Right cardiac atrium (tissue), 5 donors: ENCODE measurements at regions not wholly inside any gene's neighbourhood (a gene's known extent, or its start where the extent isn't known, plus 50 kb on each side); places are given as distances from the start of the nearest gene placed in this dataset.
A peak's percentile ranks its signal among the peaks of the same experiment; 100 is the strongest.
"Not testable (repeated sequence)": the region's sequence is repeated elsewhere in the genome, so short reads cannot be mapped to it uniquely, and the experiment has no call there.

Source experiments
- ATAC-seq, 2 donors: fragments of 200-7000 bp; cut with Tn5 transposase; one replicate each; pipeline versions ENCODE4 v1.8.0 to v1.9.1; 2020; ENCODE audit warnings: moderate library complexity in 2 of 2, mild to moderate bottlenecking in 1 of 2
- DNase-seq, 3 donors: peaks; one replicate each; pipeline ENCODE4 v3.0.0-alpha.2; 2020
- H3K27ac ChIP-seq: one replicate; pipeline ENCODE4 v1.5.1; 2013; ENCODE audit warnings: mild to moderate bottlenecking, low read length, control low read depth, moderate library complexity
- H3K27me3 ChIP-seq: one replicate; pipeline ENCODE4 v1.6.1; 2013; ENCODE audit not compliant: control insufficient read depth, insufficient read depth
- H3K4me1 ChIP-seq: one replicate; pipeline ENCODE4 v1.6.1; 2013; ENCODE audit warnings: low read length; ENCODE audit not compliant: control insufficient read depth, insufficient read depth
- H3K4me3 ChIP-seq: one replicate; pipeline ENCODE4 v1.5.1; 2013; ENCODE audit warnings: low read length, control low read depth
- H3K9me3 ChIP-seq: one replicate; pipeline ENCODE4 v1.6.1; 2013; ENCODE audit warnings: low read length; ENCODE audit not compliant: control insufficient read depth
- WGBS: extraction: QIAGEN DNeasy Blood & Tissue Kit; methylation state at CpG from one replicate; pipeline ENCODE4 v1.1.7; 2013; 5-methylcytosine and 5-hydroxymethylcytosine counted together
- intact Hi-C, 4 donors: fragments of 100-400 bp; cut with DNase I; formaldehyde crosslinking; loops; one replicate each; pipeline versions ENCODE4 v1.11.0 to v1.14.0; 2022 to 2023
- donor health status: healthy with polysubstance abuse.
- donor health status: DM: no; HTN: yes; CAD: no.
- donor health status: DM: no; HTN: no; CAD: no.
- donor health status: DM: no; HTN: yes; CAD: no; lungs with severe emphysema.
- donor health status: DM: yes; HTN: yes; CAD: no.

DNA sequence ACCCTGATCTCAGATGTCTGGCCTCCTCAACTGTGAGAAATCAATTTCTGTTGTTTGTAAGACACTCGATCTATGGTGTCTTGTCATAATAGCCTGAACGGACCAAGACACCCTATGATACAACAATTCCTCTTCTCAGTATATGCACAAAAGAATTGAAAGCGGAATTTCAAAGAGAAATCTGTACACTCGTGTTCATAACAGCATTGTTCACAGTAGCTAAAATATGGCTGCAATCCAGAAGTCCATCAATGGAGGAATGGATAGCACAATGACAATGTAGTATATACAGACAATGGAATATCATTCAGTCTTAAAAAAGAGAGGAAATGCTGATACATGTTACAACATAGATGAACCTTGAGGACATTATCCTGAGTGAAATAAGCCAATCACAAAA is 354.6 kb downstream of the SFMBT2 start:
- ATAC-seq (no peak), DNase-seq (no peak)
- Histone ChIP-seq H3K27me3 (no peaks in the 10 kb centered on the region), H3K27ac (no peak overlapping the region), H3K9me3 (no peaks in the 10 kb centered on the region), H3K4me1 (no peaks in the 10 kb centered on the region), H3K4me3 (no peak overlapping the region)
- WGBS, result 81% methylated on average over 4 of the region's 4 CpGs
- intact Hi-C loops, result no loop called here

DNA sequence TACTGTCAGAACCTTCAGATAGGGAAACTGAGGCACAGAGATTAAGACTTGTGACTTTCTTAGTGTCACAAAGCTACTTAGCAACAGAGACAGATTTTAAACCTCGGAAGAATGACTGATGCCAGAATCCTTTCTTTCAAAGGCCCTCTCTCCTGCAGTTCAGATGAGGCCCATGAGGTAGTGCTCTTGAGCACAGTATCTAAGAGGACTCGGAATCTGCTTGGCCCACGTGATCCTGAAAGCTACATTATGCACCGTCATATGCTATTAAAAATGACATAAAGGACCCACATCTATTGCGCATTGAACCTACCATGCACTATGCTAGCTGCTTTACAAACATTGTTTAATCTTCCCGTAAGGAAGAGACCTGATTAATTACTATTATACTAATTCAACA is 355.9 kb downstream of the SFMBT2 start:
- Histone ChIP-seq H3K9me3 (no peaks in the 10 kb centered on the region), H3K27ac (no peak overlapping the region), H3K4me3 (no peak overlapping the region), H3K27me3 (no peaks in the 10 kb centered on the region), H3K4me1 (no peaks in the 10 kb centered on the region)
- intact Hi-C loops, result no loop called here
- DNase-seq (no peak), ATAC-seq (no peak)
- 60% methylated on average over 6 of the region's 6 CpGs for WGBS

- DNase-seq, result no peak
- Histone ChIP-seq H3K27ac (no peak overlapping the region), H3K4me1 (no peaks in the 10 kb centered on the region), H3K4me3 (no peak overlapping the region), H3K9me3 (no peaks in the 10 kb centered on the region), H3K27me3 (no peaks in the 10 kb centered on the region)
- 80% methylated on average over 3 of the region's 3 CpGs for WGBS
- intact Hi-C loops, result no loop called here
- no peak for ATAC-seq
Observed at GRCh38 chr10:7053195-7053594, 357.6 kb downstream of the SFMBT2 start.

DNA sequence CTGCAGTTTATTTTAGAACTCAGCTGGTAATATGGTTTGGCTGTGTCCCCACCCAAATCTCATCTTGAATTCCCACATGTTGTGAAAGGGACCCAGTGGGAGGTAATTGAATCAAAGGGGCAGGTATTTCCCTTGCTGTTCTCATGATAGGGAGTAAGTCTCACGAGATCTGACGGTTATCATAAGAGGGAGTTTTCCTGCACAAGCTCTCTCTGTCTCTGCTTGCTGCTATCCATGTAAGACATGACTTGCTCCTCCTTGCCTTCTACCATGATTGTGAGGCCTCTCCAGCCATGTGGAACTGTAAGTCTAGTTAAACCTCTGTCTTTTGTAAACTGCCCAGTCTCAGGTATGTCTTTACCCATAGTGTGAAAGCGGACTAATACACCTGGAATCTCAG is 360.8 kb downstream of the SFMBT2 start:
- H3K4me3 ChIP-seq, intact Hi-C loops, H3K4me1 ChIP-seq, H3K9me3 ChIP-seq, DNase-seq, H3K27ac ChIP-seq, ATAC-seq, H3K27me3 ChIP-seq: not testable (repeated sequence)
- 84% methylated on average over 3 of the region's 3 CpGs for WGBS

GRCh38 chr10:7048061-7048460 is 362.8 kb downstream of the SFMBT2 start:
- ATAC-seq, result no peak
- intact Hi-C loops, result no loop called here
- no peak for DNase-seq
- WGBS, result 63% methylated on average over 6 of the region's 6 CpGs
- Histone ChIP-seq H3K4me1 (no peaks in the 10 kb centered on the region), H3K27me3 (no peaks in the 10 kb centered on the region), H3K9me3 (no peaks in the 10 kb centered on the region), H3K27ac (no peak overlapping the region), H3K4me3 (no peak overlapping the region)

- H3K4me1 ChIP-seq, result no peaks in the 10 kb centered on the region
- H3K9me3 ChIP-seq, result no peaks in the 10 kb centered on the region
- H3K27me3 ChIP-seq, result no peaks in the 10 kb centered on the region
- intact Hi-C loops, result no loop called here
- 65% methylated on average over 2 of the region's 2 CpGs for WGBS
- no peak overlapping the region for H3K27ac ChIP-seq
- H3K4me3 ChIP-seq, result no peak overlapping the region
- no peak for DNase-seq
- ATAC-seq, result no peak
Observed at GRCh38 chr10:7046615-7047014, 364.2 kb downstream of the SFMBT2 start.

GRCh38 chr10:7045891-7046599 is 364.8 kb downstream of the SFMBT2 start:
- Histone ChIP-seq H3K4me3 (no peak overlapping the region), H3K27ac (no peak overlapping the region), H3K9me3 (no peaks in the 10 kb centered on the region), H3K27me3 (no peaks in the 10 kb centered on the region), H3K4me1 (no peaks in the 10 kb centered on the region)
- no peak for ATAC-seq
- whole genome bisulfite sequencing, result 75% methylated on average over 4 of the region's 4 CpGs
- intact Hi-C loops, result no loop called here
- DNase-seq, result no peak

DNA sequence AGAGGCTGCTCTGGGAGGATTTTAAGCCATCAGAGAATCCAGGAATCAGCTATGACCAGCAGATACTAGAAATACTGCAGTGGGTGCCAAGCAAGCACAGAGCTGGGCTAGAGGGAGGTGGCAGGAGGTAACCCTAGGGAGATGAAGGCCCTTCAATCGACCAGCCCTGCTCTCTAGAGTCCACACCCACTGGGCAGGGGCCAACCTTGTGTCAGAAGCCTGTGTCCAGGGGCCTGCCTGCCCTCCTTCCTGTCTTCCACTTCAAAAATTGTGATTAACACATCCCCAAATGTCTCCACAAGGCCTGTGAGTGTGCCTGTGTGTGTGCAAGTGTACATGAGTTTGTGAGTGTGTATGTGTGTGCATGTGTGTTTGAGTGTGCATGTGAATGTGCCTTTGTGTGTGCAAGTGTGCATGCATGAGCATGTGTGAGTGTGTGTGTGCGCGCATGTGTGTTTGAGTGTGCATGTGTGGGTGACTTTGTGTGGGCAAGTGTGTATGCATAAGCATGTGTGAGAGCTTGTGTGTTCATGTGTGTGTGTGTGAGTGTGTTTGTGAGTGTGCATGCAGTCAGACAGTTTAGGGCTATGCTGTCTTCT is 367.7 kb downstream of the SFMBT2 start:
- H3K9me3 ChIP-seq, result no peaks in the 10 kb centered on the region
- intact Hi-C loops, result no loop called here
- ATAC-seq (no peak), DNase-seq (peak in 1 of 3 donors; percentile 47)
- no peaks in the 10 kb centered on the region for H3K4me1 ChIP-seq
- 66% methylated on average over 3 of the region's 3 CpGs for WGBS
- H3K27ac ChIP-seq, result no peak overlapping the region
- no peaks in the 10 kb centered on the region for H3K27me3 ChIP-seq
- H3K4me3 ChIP-seq, result no peak overlapping the region

DNA sequence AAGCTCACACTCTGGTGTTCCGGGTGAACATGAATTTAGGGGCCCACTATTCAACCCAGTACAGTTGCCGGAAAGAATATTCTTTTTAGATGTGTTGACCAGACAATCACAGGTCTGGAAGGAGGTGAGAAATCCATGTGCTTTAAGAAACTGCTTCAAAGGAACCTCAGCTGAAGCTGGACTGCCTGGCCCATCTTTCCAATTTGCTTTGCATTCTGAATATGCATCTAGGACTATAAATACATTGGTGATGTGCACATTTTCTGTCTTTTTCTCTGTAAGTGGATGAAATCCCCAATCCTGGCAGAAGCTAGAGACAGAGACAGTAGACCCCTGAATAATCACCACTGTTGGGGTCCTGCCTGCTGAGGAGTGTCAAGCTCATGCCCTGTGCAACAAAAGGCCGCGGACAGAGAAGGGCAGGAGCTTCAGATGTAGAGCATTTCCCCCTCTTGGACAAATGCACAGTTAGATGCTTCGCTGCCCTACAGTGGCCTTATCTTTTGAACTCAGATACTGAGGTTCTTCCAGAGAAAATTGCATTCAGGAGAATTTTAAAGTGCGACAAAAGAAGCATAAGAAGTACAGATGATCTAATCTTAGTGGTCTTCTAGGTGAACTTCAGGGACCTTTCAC is 368.3 kb downstream of the SFMBT2 start:
- WGBS, result 81% methylated on average over 6 of the region's 6 CpGs
- intact Hi-C loops, result no loop called here

GRCh38 chr10:7042000-7042399 is 368.8 kb downstream of the SFMBT2 start:
- 74% methylated on average over 4 of the region's 4 CpGs for WGBS
- ATAC-seq, result no peak
- Histone ChIP-seq H3K27me3 (no peaks in the 10 kb centered on the region), H3K4me3 (no peak overlapping the region), H3K9me3 (no peaks in the 10 kb centered on the region), H3K27ac (no peak overlapping the region), H3K4me1 (no peaks in the 10 kb centered on the region)
- DNase-seq, result no peak
- intact Hi-C loops, result no loop called here

More for the DNA sequence above, 368.3 kb downstream of the SFMBT2 start:
- H3K4me1 ChIP-seq, result no peaks in the 10 kb centered on the region
- no peak overlapping the region for H3K27ac ChIP-seq
- H3K9me3 ChIP-seq, result no peaks in the 10 kb centered on the region
- ATAC-seq (no peak), DNase-seq (no peak)
- no peaks in the 10 kb centered on the region for H3K27me3 ChIP-seq
- no peak overlapping the region for H3K4me3 ChIP-seq

- DNase-seq (no peak), ATAC-seq (no peak)
- Histone ChIP-seq H3K4me1 (no peaks in the 10 kb centered on the region), H3K9me3 (no peaks in the 10 kb centered on the region), H3K27me3 (no peaks in the 10 kb centered on the region), H3K4me3 (no peak overlapping the region), H3K27ac (no peak overlapping the region)
- 83% methylated on average over 11 of the region's 11 CpGs for WGBS
- intact Hi-C loops, result no loop called here
Observed at GRCh38 chr10:7040681-7041080, 370.2 kb downstream of the SFMBT2 start.
